ENCODE measurements at regions not wholly inside any gene's neighbourhood (a gene's known extent, or its start where the extent isn't known, plus 50 kb on each side); places are given as distances from the start of the nearest gene placed in this dataset.

GRCh38 chr13:84940167-84940566 is 859.1 kb downstream of the SLITRK6 start:
- TF ChIP-seq CTCF (IDR thresholded peaks at IDR 0.05), result no peak
- TF ChIP-seq POLR2A (IDR thresholded peaks at IDR 0.05), result no peak
